Transverse colon (tissue), 4 donors: ENCODE measurements at regions not wholly inside any gene's neighbourhood (a gene's known extent, or its start where the extent isn't known, plus 50 kb on each side); places are given as distances from the start of the nearest gene placed in this dataset.

Source experiments
- DNase-seq: peaks from one replicate; pipeline ENCODE4 v3.0.0-alpha.2; 2019
- H3K27ac ChIP-seq, 4 donors: fragments of 200-600 bp; sonication (generic); 2 replicates each; pipeline ENCODE4 v1.5.1; 2016 to 2018; ENCODE audit warnings: inconsistent platforms in 4 of 4
- H3K27me3 ChIP-seq: fragments of 200-600 bp; sonication (generic); 2 replicates; pipeline ENCODE4 v1.5.1; 2017; ENCODE audit warnings: inconsistent platforms
- H3K36me3 ChIP-seq, 4 donors: fragments of 200-600 bp; sonication (generic); 2 replicates each; pipeline ENCODE4 v1.5.1; 2017 to 2019; ENCODE audit warnings: inconsistent platforms in 4 of 4
- H3K4me1 ChIP-seq, 4 donors: fragments of 200-600 bp; sonication (generic); 2 replicates each; pipeline ENCODE4 v1.5.1; 2017 to 2020; ENCODE audit warnings: inconsistent platforms in 4 of 4
- H3K4me3 ChIP-seq, 4 donors: fragments of 200-600 bp; sonication (generic); 1 replicate in 1 of 4; 2 replicates in 3 of 4; pipeline versions ENCODE4 v1.5.1 to v1.6.1; 2017 to 2019; ENCODE audit warnings: inconsistent platforms in 4 of 4
- H3K9me3 ChIP-seq, 2 donors: fragments of 200-600 bp; sonication (generic); 2 replicates each; pipeline ENCODE4 v1.5.1; 2017 to 2019; ENCODE audit warnings: inconsistent platforms in 2 of 2
- CTCF ChIP-seq, 5 experiments: fragments of 200-600 bp in 3 of 5; fragments of 450-650 bp in 2 of 5; sonication (generic) in 3 of 5; IDR thresholded peaks; 1 replicate in 2 of 5; 2 replicates in 3 of 5; pipeline ENCODE4 v1.5.1; 2016 to 2017; ENCODE audit warnings: antibody characterized with exemption in 5 of 5, inconsistent platforms in 3 of 5, mild to moderate bottlenecking in 2 of 5, moderate library complexity in 1 of 5
- EP300 ChIP-seq: sonication (generic); formaldehyde crosslinking; IDR thresholded peaks from one replicate; pipeline ENCODE4 v1.6.1; 2017; ENCODE audit warnings: antibody characterized with exemption, low read depth
- POLR2A ChIP-seq: fragments of 450-650 bp; IDR thresholded peaks from one replicate; pipeline ENCODE4 v1.6.1; 2016; ENCODE audit warnings: antibody characterized with exemption, mild to moderate bottlenecking, moderate library complexity
- POLR2AphosphoS5 ChIP-seq, 3 donors: sonication (generic); formaldehyde crosslinking; IDR thresholded peaks; one replicate each; pipeline ENCODE4 v1.6.1; 2016; ENCODE audit warnings: antibody characterized with exemption in 3 of 3
- WGBS, 2 donors: methylation state at CpG; one replicate each; pipeline ENCODE4 v1.1.5; 2018; ENCODE audit warnings: low coverage in 1 of 2; 5-methylcytosine and 5-hydroxymethylcytosine counted together
- in situ Hi-C, 4 donors: fragments of 200-750 bp; cut with MboI; loops; one replicate each; pipeline versions ENCODE4 v1.15.0 to v1.15.1; 2017; ENCODE audit warnings: low sequenced_read_pairs in 3 of 4, low pct_ligation_motif_present in 1 of 4, low pct_unique_long_range_greater_than_20kb in 1 of 4
- intact Hi-C: fragments of 100-400 bp; cut with DNase I; formaldehyde crosslinking; loops from one replicate; pipeline ENCODE4 v1.15.1; 2023; ENCODE audit warnings: low total_unique reads

GRCh38 chr3:187536185-187536584 is 134.0 kb downstream of the SST start:
- WGBS, 2 donors = 84 to 85% methylated on average over 6 of the region's 6 CpGs
- no peak for DNase-seq
- Histone ChIP-seq H3K27ac (no peak overlapping the region), H3K9me3 (no peaks in the 10 kb centered on the region), H3K4me3 (no peak overlapping the region), H3K4me1 (no peaks in the 10 kb centered on the region), H3K27me3 (no peaks in the 10 kb centered on the region), H3K36me3 (no peaks in the 10 kb centered on the region)
- TF ChIP-seq POLR2A (no peak), CTCF (IDR thresholded peaks at IDR 0.05) (no peak), EP300 (no peak), POLR2AphosphoS5 (IDR thresholded peaks at IDR 0.05) (no peak)
- in situ Hi-C loops (no loop called here), intact Hi-C loops (no loop called here)

- DNase-seq = no peak
- Histone ChIP-seq H3K9me3 (no peaks in the 10 kb centered on the region), H3K36me3 (no peaks in the 10 kb centered on the region), H3K4me3 (no peak overlapping the region), H3K27me3 (peaks cover 3% of the 10 kb centered on the region), H3K27ac (no peak overlapping the region), H3K4me1 (no peaks in the 10 kb centered on the region)
- 73 to 81% methylated on average over 3 to 6 of the region's 6 CpGs for WGBS, 2 donors
- TF ChIP-seq POLR2A (no peak), CTCF (IDR thresholded peaks at IDR 0.05) (no peak), EP300 (no peak)
- in situ Hi-C loops = no loop called here
- intact Hi-C loops = no loop called here
These were observed 136.4 kb downstream of the SST start for GRCh38 chr3:187533797-187534196.

- Histone ChIP-seq H3K4me1 (no peaks in the 10 kb centered on the region), H3K9me3 (no peaks in the 10 kb centered on the region), H3K4me3 (no peak overlapping the region), H3K27ac (no peak overlapping the region), H3K27me3 (peaks cover 3% of the 10 kb centered on the region), H3K36me3 (no peaks in the 10 kb centered on the region)
- no peak for TF ChIP-seq CTCF (IDR thresholded peaks at IDR 0.05)
- no peak for TF ChIP-seq POLR2AphosphoS5 (IDR thresholded peaks at IDR 0.05)
- no peak for TF ChIP-seq POLR2A
- intact Hi-C loops = no loop called here
- in situ Hi-C loops = no loop called here
- DNase-seq = no peak
- 85 to 100% methylated on average over 2 of the region's 2 CpGs for WGBS, 2 donors
These were observed 138.4 kb downstream of the SST start for GRCh38 chr3:187531831-187532230.

GRCh38 chr3:187522890-187523289 is 147.3 kb downstream of the SST start:
- Histone ChIP-seq H3K4me1 (no peaks in the 10 kb centered on the region), H3K36me3 (no peaks in the 10 kb centered on the region), H3K27ac (no peak overlapping the region), H3K9me3 (no peaks in the 10 kb centered on the region), H3K4me3 (no peak overlapping the region), H3K27me3 (peaks cover 11% of the 10 kb centered on the region)
- DNase-seq = no peak
- intact Hi-C loops = no loop called here
- in situ Hi-C loops = no loop called here
- 59% methylated on average over 1 of the region's 1 CpG; no CpG with 5 or more reads in 1 of the 2 donors for WGBS, 2 donors
- TF ChIP-seq CTCF (IDR thresholded peaks at IDR 0.05) (no peak), POLR2AphosphoS5 (IDR thresholded peaks at IDR 0.05) (no peak), EP300 (no peak), POLR2A (no peak)
